K562 (cell line): ENCODE measurements at regions not wholly inside any gene's neighbourhood (a gene's known extent, or its start where the extent isn't known, plus 50 kb on each side); places are given as distances from the start of the nearest gene placed in this dataset.

Source experiments
- ATAC-seq: fragments of 200-7000 bp; cut with Tn5 transposase; 3 replicates; pipeline ENCODE4 v1.9.1; 2020; ENCODE audit warnings: moderate library complexity
- BruUV-seq: library from RNA; stranded (reverse); fragments of 400-500 nt; replicated peaks from 2 replicates; lab custom pipeline; 2021; lab: Mats Ljungman, UMichigan
- CTCF ChIA-PET: fragments of 300-600 bp; formaldehyde crosslinking; extraction: SDS; loops from one replicate; lab custom pipeline; 2021; ENCODE audit warnings: low intra/inter-chr PET ratio; lab: Yijun Ruan, JAX
- POLR2A ChIA-PET: fragments of 300-600, 350-650 bp; sonication (Branson Sonifier 250); formaldehyde crosslinking; extraction: SDS; loops from one replicate; lab custom pipeline; 2021; ENCODE audit warnings: antibody characterized with exemption, inconsistent platforms; lab: Yijun Ruan, JAX
- DNase-seq, 4 experiments: peaks; one replicate each; pipeline versions ENCODE4 v3.0.0 to v3.0.0-alpha.2; 2011 to 2018; ENCODE audit warnings: low spot score in 3 of 4, mixed read lengths in 3 of 4; ENCODE audit errors: extremely low read depth in 1 of 4
- FAIRE-seq: peaks from 2 replicates; lab custom pipeline; 2011; peaks lifted over from hg19 to GRCh38; lab: Jason Lieb, UNC
- H2AFZ ChIP-seq: 2 replicates; pipeline ENCODE4 v1.6.0; 2011; ENCODE audit warnings: low read depth, low read length, control low read depth, inconsistent platforms
- H3K27ac ChIP-seq: fragments of 200-600 bp; 3 replicates; pipeline ENCODE4 v1.8.0; 2011; ENCODE audit warnings: low read depth, mild to moderate bottlenecking, control low read depth, inconsistent platforms, low read length, moderate library complexity, mixed read lengths; ENCODE audit errors: extremely low read depth
- H3K27me3 ChIP-seq, 2 experiments: fragments of 300-600 bp in 1 of 2; 2 replicates in 1 of 2; 3 replicates in 1 of 2; pipeline versions ENCODE4 v1.6.0 to v1.8.0; 2011; ENCODE audit warnings: inconsistent platforms in 2 of 2, low read length in 2 of 2, mild to moderate bottlenecking in 1 of 2, mixed read lengths in 1 of 2, moderate library complexity in 1 of 2; ENCODE audit not compliant: control insufficient read depth in 2 of 2, insufficient read depth in 2 of 2
- H3K36me3 ChIP-seq: fragments of 300-600 bp; 3 replicates; pipeline ENCODE4 v1.8.0; 2011; ENCODE audit warnings: mild to moderate bottlenecking, low read length, inconsistent platforms; ENCODE audit not compliant: control insufficient read depth, insufficient read depth
- H3K4me1 ChIP-seq, 2 experiments: fragments of 200-600 bp in 1 of 2; replicated peaks in 1 of 2; 2 replicates in 1 of 2; 3 replicates in 1 of 2; pipeline versions ENCODE4 v1.5.1 to v1.8.0; 2011; ENCODE audit warnings: inconsistent platforms in 2 of 2, low read length in 2 of 2, mild to moderate bottlenecking in 1 of 2, mixed read lengths in 1 of 2, moderate library complexity in 1 of 2; ENCODE audit not compliant: control insufficient read depth in 2 of 2, insufficient read depth in 2 of 2
- H3K4me2 ChIP-seq: 2 replicates; pipeline ENCODE4 v1.6.1; 2011; ENCODE audit warnings: low read length, control low read depth, inconsistent platforms, mixed read lengths; ENCODE audit not compliant: insufficient read depth
- H3K4me3 ChIP-seq: fragments of 200-600 bp; sonication (generic), shearing (Covaris generic); 2 replicates; pipeline ENCODE4 v1.5.1; 2016; ENCODE audit warnings: control low read depth, inconsistent platforms
- H3K79me2 ChIP-seq: fragments of 200-600 bp; 3 replicates; pipeline ENCODE4 v1.8.0; 2011; ENCODE audit warnings: low read length, inconsistent platforms; ENCODE audit not compliant: control insufficient read depth, insufficient read depth
- H3K9ac ChIP-seq, 2 experiments: 2 replicates each; pipeline versions ENCODE4 v1.6.0 to v1.6.1; 2011; ENCODE audit warnings: low read depth in 2 of 2, low read length in 2 of 2, control low read depth in 1 of 2, inconsistent platforms in 1 of 2, mild to moderate bottlenecking in 1 of 2, mixed read lengths in 1 of 2; ENCODE audit not compliant: insufficient read depth in 1 of 2
- H3K9me1 ChIP-seq: one replicate; pipeline ENCODE4 v1.6.0; 2011; ENCODE audit warnings: inconsistent platforms, mild to moderate bottlenecking, low read length, moderate library complexity; ENCODE audit not compliant: control insufficient read depth, insufficient read depth
- H3K9me3 ChIP-seq: replicated peaks from 2 replicates; pipeline ENCODE4 v1.5.1; 2011; ENCODE audit warnings: low read depth, low read length, inconsistent platforms; ENCODE audit not compliant: control insufficient read depth, insufficient read depth
- H4K20me1 ChIP-seq: replicated peaks from 2 replicates; pipeline ENCODE4 v1.6.1; 2011; ENCODE audit warnings: low read length, inconsistent platforms, mixed read lengths; ENCODE audit not compliant: control insufficient read depth, insufficient read depth
- BRF1 ChIP-seq: IDR thresholded peaks from 3 replicates; pipeline ENCODE4 v1.6.1; 2011; ENCODE audit warnings: borderline replicate concordance, mild to moderate bottlenecking; ENCODE audit not compliant: insufficient read length; ENCODE audit errors: extremely low read depth
- NR2C2 ChIP-seq, 2 experiments: fragments of 200-800 bp in 1 of 2; sonication (Bioruptor generic) in 1 of 2; sonication (generic) in 1 of 2; formaldehyde crosslinking in 1 of 2; IDR thresholded peaks; 2 replicates each; pipeline versions ENCODE4 v1.6.1 to v1.8.0; 2016 to 2022; ENCODE audit warnings: mild to moderate bottlenecking in 1 of 2, missing compliant biosample characterization in 1 of 2, missing genetic modification characterization in 1 of 2, missing genetic modification reagents in 1 of 2
- POLR2H ChIP-seq: IDR thresholded peaks from 2 replicates; pipeline ENCODE4 v1.6.1; 2016; ENCODE audit warnings: missing genetic modification characterization, low read depth, mild to moderate bottlenecking, control low read depth, missing compliant biosample characterization, moderate library complexity
- TBL1XR1 ChIP-seq, 2 experiments: IDR thresholded peaks; 2 replicates each; pipeline ENCODE4 v1.6.1; 2012; ENCODE audit warnings: improper control_type of control experiment in 2 of 2, low read length in 2 of 2, mild to moderate bottlenecking in 1 of 2
- THRAP3 ChIP-seq: fragments of 450-650 bp; IDR thresholded peaks from 2 replicates; pipeline ENCODE4 v1.6.1; 2016; ENCODE audit warnings: mild to moderate bottlenecking, inconsistent platforms, borderline replicate concordance
- WGBS: fragments of 100-300 bp; shearing (Covaris generic); methylation state at CpG from one replicate; pipeline ENCODE4 v1.1.6; 2016; ENCODE audit warnings: low coverage, mixed read lengths; ENCODE audit not compliant: insufficient coverage; ENCODE audit errors: missing lambda C conversion rate; 5-methylcytosine and 5-hydroxymethylcytosine counted together
- in situ Hi-C: fragments of 300-500 bp; cut with MboI; formaldehyde crosslinking; loops from 4 replicates; pipeline ENCODE4 v1.15.0; 2018; ENCODE audit warnings: inconsistent platforms, mixed read lengths
- intact Hi-C: fragments of 100-400 bp; cut with micrococcal nuclease; formaldehyde crosslinking; loops from 2 replicates; pipeline ENCODE4 v1.14.2; 2022
- TF ChIP-seq, protein P1 (sequence below): sonication (generic); formaldehyde crosslinking; IDR thresholded peaks from 2 replicates; pipeline ENCODE4 v1.8.1; 2022; ENCODE audit warnings: missing genetic modification reagents

DNA sequence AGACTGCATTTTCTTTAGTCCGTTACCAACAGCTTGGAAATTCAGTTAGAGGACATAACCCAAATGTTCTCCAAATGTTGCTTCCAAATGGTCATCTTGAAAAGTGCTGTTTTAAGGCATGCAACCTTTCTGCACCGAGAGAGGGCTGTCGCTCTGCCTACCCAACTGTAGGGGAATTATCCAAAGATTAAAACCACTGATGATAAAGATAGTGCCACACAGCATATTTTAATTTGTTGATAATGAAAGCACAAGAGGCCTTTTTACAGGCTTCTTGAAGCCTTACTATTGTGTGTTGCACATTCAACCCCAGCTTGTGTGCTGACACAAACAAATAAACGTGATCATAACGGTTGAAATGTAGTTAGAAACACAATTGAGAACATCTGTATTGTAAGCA is 121.5 kb downstream of the LMO4 start:
- H3K9me3 ChIP-seq: no peaks in the 10 kb centered on the region

More for the DNA sequence above, 121.5 kb downstream of the LMO4 start:
- TF ChIP-seq NR2C2 (CRISPR knock-in tag; IDR thresholded peaks at IDR 0.05) (no peak), NR2C2 (tag; IDR thresholded peaks at IDR 0.05) (no peak), BRF1 (no peak), TBL1XR1 (IDR thresholded peaks at IDR 0.05; ENCODE audit: low read length in 2 of 2) (no peak), THRAP3 (no peak), POLR2H (tag) (no peak)
- TF ChIP-seq, protein P1, sequence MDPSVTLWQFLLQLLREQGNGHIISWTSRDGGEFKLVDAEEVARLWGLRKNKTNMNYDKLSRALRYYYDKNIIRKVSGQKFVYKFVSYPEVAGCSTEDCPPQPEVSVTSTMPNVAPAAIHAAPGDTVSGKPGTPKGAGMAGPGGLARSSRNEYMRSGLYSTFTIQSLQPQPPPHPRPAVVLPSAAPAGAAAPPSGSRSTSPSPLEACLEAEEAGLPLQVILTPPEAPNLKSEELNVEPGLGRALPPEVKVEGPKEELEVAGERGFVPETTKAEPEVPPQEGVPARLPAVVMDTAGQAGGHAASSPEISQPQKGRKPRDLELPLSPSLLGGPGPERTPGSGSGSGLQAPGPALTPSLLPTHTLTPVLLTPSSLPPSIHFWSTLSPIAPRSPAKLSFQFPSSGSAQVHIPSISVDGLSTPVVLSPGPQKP (CRISPR knock-in tag): no peak
- no peaks in the 10 kb centered on the region for H4K20me1 ChIP-seq
- H3K4me2 ChIP-seq: no peak overlapping the region
- no peak overlapping the region for H3K4me3 ChIP-seq
- FAIRE-seq: no peak
- H3K36me3 ChIP-seq: no peaks in the 10 kb centered on the region
- BruUV-seq: no TSS peak
- DNase-seq: no peak
- in situ Hi-C loops (no loop called here), intact Hi-C loops (loop anchor here (2.0 to 5.0 kb wide), 3 partner anchors 123 to 318 kb away; no protein-coding TSS in a partner anchor)
- H3K9me1 ChIP-seq: no peaks in the 10 kb centered on the region
- H3K27me3 ChIP-seq: peaks cover 0 to 4% of the 10 kb centered on the region in 2 experiments; a peak in 1 of 5 replicates
- no peak for ATAC-seq
- ChIA-PET POLR2A (no interaction called here), CTCF (interaction anchor here (1.9 kb wide), 1 partner anchor 157 kb away, joined by 12 read pairs; no protein-coding TSS in a partner anchor)
- no peak overlapping the region for H3K9ac ChIP-seq
- H2AFZ ChIP-seq: no peak overlapping the region
- H3K4me1 ChIP-seq: no peaks in the 10 kb centered on the region; a peak in 1 of 5 replicates
- H3K27ac ChIP-seq: no peak overlapping the region
- H3K79me2 ChIP-seq: no peaks in the 10 kb centered on the region
- 17% methylated on average over 5 of the region's 5 CpGs for WGBS
